HFF-Myc (cell line): ENCODE measurements at regions not wholly inside any gene's neighbourhood (a gene's known extent, or its start where the extent isn't known, plus 50 kb on each side); places are given as distances from the start of the nearest gene placed in this dataset.

ENCODE experiments used
- DNase-seq: peaks from one replicate; pipeline ENCODE4 v3.0.0-alpha.2; 2011; ENCODE audit warnings: low read depth; ENCODE audit errors: extremely low read depth
- H3K4me3 ChIP-seq: replicated peaks from 2 replicates; pipeline ENCODE4 v1.5.1; 2011; ENCODE audit warnings: low read depth, mild to moderate bottlenecking, control low read depth, low read length
- CTCF ChIP-seq: IDR thresholded peaks from 2 replicates; pipeline ENCODE4 v1.5.1; 2012; ENCODE audit warnings: mild to moderate bottlenecking, low read depth, low read length, control low read depth; ENCODE audit errors: missing control alignments

- DNase-seq, result no peak
- TF ChIP-seq CTCF, result no peak
- no peak overlapping the region for H3K4me3 ChIP-seq
Measured at GRCh38 chr15:54815556-54815955, 381.2 kb downstream of the RSL24D1 start.

GRCh38 chr15:54812383-54812782 is 384.4 kb downstream of the RSL24D1 start:
- no peak overlapping the region for H3K4me3 ChIP-seq
- no peak for DNase-seq
- no peak for TF ChIP-seq CTCF

- no peak for DNase-seq
- no peak for TF ChIP-seq CTCF
- H3K4me3 ChIP-seq, result no peak overlapping the region
Measured at GRCh38 chr15:54810496-54810895, 386.2 kb downstream of the RSL24D1 start.

GRCh38 chr15:54810031-54810430 is 386.7 kb downstream of the RSL24D1 start:
- TF ChIP-seq CTCF, result no peak
- no peak for DNase-seq
- H3K4me3 ChIP-seq, result no peak overlapping the region

GRCh38 chr15:54808321-54808720 is 388.4 kb downstream of the RSL24D1 start:
- no peak for DNase-seq
- no peak for TF ChIP-seq CTCF
- H3K4me3 ChIP-seq, result no peak overlapping the region

GRCh38 chr15:54803987-54804386 is 392.8 kb downstream of the RSL24D1 start:
- DNase-seq, result no peak
- no peak overlapping the region for H3K4me3 ChIP-seq
- TF ChIP-seq CTCF, result no peak

- no peak overlapping the region for H3K4me3 ChIP-seq
- no peak for DNase-seq
- no peak for TF ChIP-seq CTCF
Measured at GRCh38 chr15:54803134-54803808, 393.5 kb downstream of the RSL24D1 start.
